CD4-positive, alpha-beta memory T cell (primary cell): ENCODE measurements at regions not wholly inside any gene's neighbourhood (a gene's known extent, or its start where the extent isn't known, plus 50 kb on each side); places are given as distances from the start of the nearest gene placed in this dataset.

ENCODE experiments used
- CTCF ChIA-PET: fragments of 350-600 bp; sonication (Branson Sonifier 250); formaldehyde crosslinking; loops from one replicate; lab custom pipeline; 2021; ENCODE audit warnings: inconsistent platforms; ENCODE audit not compliant: partially characterized antibody; lab: Charles Lee
- POLR2A ChIA-PET: fragments of 350-600 bp; sonication (Branson Sonifier 250); formaldehyde crosslinking; loops from one replicate; lab custom pipeline; 2021; ENCODE audit not compliant: partially characterized antibody; lab: Charles Lee
- DNase-seq, 5 donors: peaks; one replicate each; pipeline versions ENCODE4 v3.0.0 to v3.0.0-alpha.2; 2020 to 2022; ENCODE audit warnings: mixed read lengths in 1 of 5
- H3K27ac ChIP-seq: one replicate; pipeline ENCODE4 v1.7.0; 2013; ENCODE audit warnings: low read depth, low read length
- H3K27me3 ChIP-seq: 2 replicates; pipeline ENCODE4 v1.7.0; 2013; ENCODE audit warnings: mild to moderate bottlenecking, low read length, moderate library complexity; ENCODE audit not compliant: insufficient read depth
- H3K36me3 ChIP-seq: 2 replicates; pipeline ENCODE4 v1.7.0; 2013; ENCODE audit warnings: mild to moderate bottlenecking, low read length, moderate library complexity; ENCODE audit not compliant: insufficient read depth
- H3K4me1 ChIP-seq: 2 replicates; pipeline ENCODE4 v1.7.0; 2013; ENCODE audit warnings: mild to moderate bottlenecking, low read length, moderate library complexity; ENCODE audit not compliant: insufficient read depth
- H3K4me3 ChIP-seq, 2 donors: one replicate each; pipeline ENCODE4 v1.7.0; 2013; ENCODE audit warnings: low read length in 2 of 2, mild to moderate bottlenecking in 1 of 2
- H3K9me3 ChIP-seq, 2 donors: one replicate each; pipeline ENCODE4 v1.7.0; 2013; ENCODE audit warnings: low read length in 2 of 2, control low read depth in 1 of 2; ENCODE audit not compliant: control insufficient read depth in 1 of 2
- H3K27ac Mint-ChIP-seq, 7 donors: one replicate each; pipeline ENCODE4 v1.8.0; 2020 to 2021; ENCODE audit warnings: mixed read lengths in 7 of 7, mild to moderate bottlenecking in 6 of 7, inconsistent platforms in 3 of 7, moderate library complexity in 3 of 7
- H3K27me3 Mint-ChIP-seq, 2 donors: one replicate each; pipeline ENCODE4 v1.8.0; 2020 to 2021; ENCODE audit warnings: mixed read lengths in 2 of 2
- H3K36me3 Mint-ChIP-seq, 2 donors: one replicate each; pipeline ENCODE4 v1.8.0; 2020 to 2021; ENCODE audit warnings: mixed read lengths in 2 of 2, inconsistent platforms in 1 of 2, mild to moderate bottlenecking in 1 of 2
- H3K4me1 Mint-ChIP-seq, 4 donors: one replicate each; pipeline ENCODE4 v1.8.0; 2020 to 2021; ENCODE audit warnings: mixed read lengths in 4 of 4, mild to moderate bottlenecking in 1 of 4
- H3K4me3 Mint-ChIP-seq, 8 donors: one replicate each; pipeline ENCODE4 v1.8.0; 2020 to 2021; ENCODE audit warnings: mixed read lengths in 8 of 8, mild to moderate bottlenecking in 7 of 8, moderate library complexity in 6 of 8, inconsistent platforms in 3 of 8
- H3K9me3 Mint-ChIP-seq, 8 donors: one replicate each; pipeline ENCODE4 v1.8.0; 2020 to 2021; ENCODE audit warnings: mixed read lengths in 8 of 8, mild to moderate bottlenecking in 5 of 8, inconsistent platforms in 3 of 8, moderate library complexity in 1 of 8
- intact Hi-C: fragments of 100-400 bp; cut with micrococcal nuclease; formaldehyde crosslinking; loops from one replicate; pipeline ENCODE4 v1.15.1; 2023

GRCh38 chr6:119814609-119815400 is 465.2 kb upstream of the MAN1A1 start:
- POLR2A ChIA-PET: no interaction called here
- H3K4me3 ChIP-seq: no peak overlapping the region
- CTCF ChIA-PET: no interaction called here
- H3K36me3 ChIP-seq: no peaks in the 10 kb centered on the region
- Mint-ChIP-seq H3K4me1 (no peaks in the 10 kb centered on the region), H3K9me3 (no peaks in the 10 kb centered on the region), H3K27ac (no peak overlapping the region), H3K36me3 (no peaks in the 10 kb centered on the region), H3K27me3 (no peaks in the 10 kb centered on the region), H3K4me3 (no peak overlapping the region)
- H3K27ac ChIP-seq: no peak overlapping the region
- intact Hi-C loops: no loop called here
- H3K27me3 ChIP-seq: no peaks in the 10 kb centered on the region
- H3K4me1 ChIP-seq: no peaks in the 10 kb centered on the region
- DNase-seq: no peak
- H3K9me3 ChIP-seq: no peaks in the 10 kb centered on the region

DNA sequence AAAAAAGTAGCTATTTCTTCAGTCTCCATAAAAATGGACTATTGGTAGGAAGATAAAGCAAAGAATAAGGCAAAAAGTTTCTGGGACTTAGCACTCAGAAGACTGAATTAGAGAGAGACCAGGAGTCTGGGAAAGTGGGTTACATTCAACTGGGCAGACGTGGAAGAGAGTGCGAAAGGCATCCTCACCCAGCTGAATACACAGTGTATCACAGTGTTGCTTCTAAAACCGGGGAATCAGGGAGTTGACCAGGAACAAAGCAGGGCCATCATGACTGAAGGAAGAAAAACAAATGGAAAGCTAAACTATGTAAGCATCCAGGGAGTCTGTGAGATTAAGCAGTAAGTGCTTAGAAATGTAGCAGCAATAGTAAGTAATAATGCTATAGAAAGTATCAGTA is 452.9 kb upstream of the MAN1A1 start:
- no peak for DNase-seq
- Mint-ChIP-seq H3K36me3 (no peaks in the 10 kb centered on the region), H3K27me3 (no peaks in the 10 kb centered on the region), H3K9me3 (peaks cover 0 to 2% (median 0%) of the 10 kb centered on the region in 8 donors), H3K4me1 (no peaks in the 10 kb centered on the region), H3K27ac (no peak overlapping the region), H3K4me3 (no peak overlapping the region)
- Histone ChIP-seq H3K27me3 (no peaks in the 10 kb centered on the region), H3K9me3 (no peaks in the 10 kb centered on the region), H3K27ac (no peak overlapping the region), H3K4me1 (no peaks in the 10 kb centered on the region), H3K4me3 (no peak overlapping the region), H3K36me3 (no peaks in the 10 kb centered on the region)
- intact Hi-C loops: no loop called here
- ChIA-PET CTCF (no interaction called here), POLR2A (no interaction called here)

GRCh38 chr6:119801056-119801455 is 451.5 kb upstream of the MAN1A1 start:
- H3K4me3 Mint-ChIP-seq: no peak overlapping the region
- CTCF ChIA-PET: no interaction called here

GRCh38 chr6:119800526-119800925 is 451.0 kb upstream of the MAN1A1 start:
- no peaks in the 10 kb centered on the region for H3K27me3 ChIP-seq

More at GRCh38 chr6:119801056-119801455, 451.5 kb upstream of the MAN1A1 start:
- H3K27ac ChIP-seq: no peak overlapping the region
- Mint-ChIP-seq H3K36me3 (no peaks in the 10 kb centered on the region), H3K27ac (no peak overlapping the region), H3K4me1 (no peaks in the 10 kb centered on the region), H3K27me3 (no peaks in the 10 kb centered on the region), H3K9me3 (peaks cover 0 to 2% (median 0%) of the 10 kb centered on the region in 8 donors)
- H3K27me3 ChIP-seq: no peaks in the 10 kb centered on the region
- intact Hi-C loops: no loop called here
- H3K9me3 ChIP-seq: no peaks in the 10 kb centered on the region
- H3K4me3 ChIP-seq: no peak overlapping the region
- no peaks in the 10 kb centered on the region for H3K36me3 ChIP-seq
- no peaks in the 10 kb centered on the region for H3K4me1 ChIP-seq
- POLR2A ChIA-PET: no interaction called here
- no peak for DNase-seq

DNA sequence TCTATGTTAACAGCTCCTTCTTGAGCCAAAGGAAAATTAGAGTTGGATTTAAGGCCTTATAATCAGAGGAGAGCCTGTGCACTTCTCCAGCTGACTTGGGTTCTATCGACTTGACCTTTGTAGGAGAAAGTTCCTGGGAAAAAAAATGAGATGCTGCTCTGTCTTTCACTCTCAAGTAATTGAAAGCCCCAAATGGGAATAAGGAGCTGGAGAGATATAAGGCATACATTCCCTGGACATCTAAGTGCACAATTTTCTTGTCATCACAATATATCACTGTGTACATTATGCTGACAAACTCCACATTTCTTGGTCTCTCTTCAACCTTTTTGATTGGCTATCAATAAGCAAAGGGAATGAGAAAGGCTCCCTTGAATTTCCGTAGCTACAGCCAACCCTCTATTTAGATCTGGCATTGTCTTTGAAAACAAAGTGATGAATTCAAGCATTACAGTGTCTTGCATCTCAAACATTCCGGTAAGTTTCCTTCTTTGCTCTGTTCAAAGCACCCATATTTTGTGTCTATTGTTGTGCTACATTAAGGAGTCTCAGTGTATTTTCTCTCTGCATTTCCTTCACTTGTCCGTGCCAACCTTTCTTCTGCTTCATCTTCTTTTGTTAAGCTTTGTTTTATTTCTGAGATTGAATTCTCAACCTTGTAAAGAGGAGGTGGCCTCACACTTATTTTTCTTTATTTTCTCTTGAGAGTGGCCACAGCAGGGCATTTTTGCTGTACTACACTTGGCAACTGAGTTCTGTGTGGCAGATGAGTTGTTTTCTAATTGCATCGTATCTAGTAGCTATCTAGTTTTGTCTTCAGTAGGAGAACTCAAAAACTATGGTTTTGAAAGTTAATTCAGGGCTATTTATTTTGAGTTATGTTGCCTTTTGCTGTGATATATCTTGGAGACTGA is 450.3 kb upstream of the MAN1A1 start:
- CTCF ChIA-PET: interaction anchor here (0.5 kb wide), 1 partner anchor 619 kb away, joined by 3 read pairs; no protein-coding TSS in a partner anchor
- no peaks in the 10 kb centered on the region for H3K4me1 Mint-ChIP-seq

More at GRCh38 chr6:119800526-119800925, 451.0 kb upstream of the MAN1A1 start:
- no peaks in the 10 kb centered on the region for H3K9me3 ChIP-seq
- POLR2A ChIA-PET: no interaction called here
- no peak overlapping the region for H3K4me3 ChIP-seq
- CTCF ChIA-PET: no interaction called here
- Mint-ChIP-seq H3K4me1 (no peaks in the 10 kb centered on the region), H3K9me3 (peaks cover 0 to 2% (median 0%) of the 10 kb centered on the region in 8 donors), H3K27ac (no peak overlapping the region), H3K4me3 (no peak overlapping the region), H3K36me3 (no peaks in the 10 kb centered on the region), H3K27me3 (no peaks in the 10 kb centered on the region)
- no peak for DNase-seq
- intact Hi-C loops: no loop called here
- no peak overlapping the region for H3K27ac ChIP-seq
- H3K4me1 ChIP-seq: no peaks in the 10 kb centered on the region
- no peaks in the 10 kb centered on the region for H3K36me3 ChIP-seq

GRCh38 chr6:119791736-119792135 is 442.2 kb upstream of the MAN1A1 start:
- Histone ChIP-seq H3K9me3 (no peaks in the 10 kb centered on the region), H3K27me3 (no peaks in the 10 kb centered on the region), H3K4me3 (no peak overlapping the region), H3K4me1 (no peaks in the 10 kb centered on the region), H3K36me3 (no peaks in the 10 kb centered on the region), H3K27ac (no peak overlapping the region)
- no peaks in the 10 kb centered on the region for H3K36me3 Mint-ChIP-seq
- intact Hi-C loops: no loop called here
- no peak overlapping the region for H3K4me3 Mint-ChIP-seq
- CTCF ChIA-PET: no interaction called here
- no peaks in the 10 kb centered on the region for H3K4me1 Mint-ChIP-seq
- peaks cover 0 to 3% (median 0%) of the 10 kb centered on the region in 8 donors for H3K9me3 Mint-ChIP-seq
- DNase-seq: no peak
- H3K27ac Mint-ChIP-seq: no peak overlapping the region
- H3K27me3 Mint-ChIP-seq: no peaks in the 10 kb centered on the region
- POLR2A ChIA-PET: no interaction called here

More for the DNA sequence above, 450.3 kb upstream of the MAN1A1 start:
- Mint-ChIP-seq H3K27me3 (no peaks in the 10 kb centered on the region), H3K9me3 (peaks cover 0 to 2% (median 0%) of the 10 kb centered on the region in 8 donors), H3K27ac (no peak overlapping the region), H3K4me3 (no peak overlapping the region), H3K36me3 (no peaks in the 10 kb centered on the region)
- DNase-seq: no peak
- H3K27ac ChIP-seq: no peak overlapping the region
- H3K27me3 ChIP-seq: no peaks in the 10 kb centered on the region
- H3K36me3 ChIP-seq: no peaks in the 10 kb centered on the region
- intact Hi-C loops: no loop called here
- H3K4me3 ChIP-seq: no peak overlapping the region
- POLR2A ChIA-PET: interaction anchor here (0.7 kb wide), 1 partner anchor 1213 kb away, joined by 3 read pairs; no protein-coding TSS in a partner anchor
- H3K4me1 ChIP-seq: no peaks in the 10 kb centered on the region
- H3K9me3 ChIP-seq: no peaks in the 10 kb centered on the region

- no peak overlapping the region for H3K4me3 Mint-ChIP-seq
- no peaks in the 10 kb centered on the region for H3K4me1 Mint-ChIP-seq
- Histone ChIP-seq H3K9me3 (no peaks in the 10 kb centered on the region), H3K4me3 (no peak overlapping the region), H3K27me3 (no peaks in the 10 kb centered on the region), H3K36me3 (no peaks in the 10 kb centered on the region), H3K4me1 (no peaks in the 10 kb centered on the region), H3K27ac (no peak overlapping the region)
- H3K36me3 Mint-ChIP-seq: no peaks in the 10 kb centered on the region
- no peak overlapping the region for H3K27ac Mint-ChIP-seq
- H3K27me3 Mint-ChIP-seq: peaks cover 0 to 6% of the 10 kb centered on the region in 2 donors
- CTCF ChIA-PET: no interaction called here
- DNase-seq: no peak
- H3K9me3 Mint-ChIP-seq: peaks cover 0 to 5% (median 0%) of the 10 kb centered on the region in 8 donors
- POLR2A ChIA-PET: no interaction called here
- intact Hi-C loops: no loop called here
Measured at GRCh38 chr6:119781365-119781764, 431.8 kb upstream of the MAN1A1 start.
